ENCODE measurements at regions not wholly inside any gene's neighbourhood (a gene's known extent, or its start where the extent isn't known, plus 50 kb on each side); places are given as distances from the start of the nearest gene placed in this dataset.

- H3K9me3 ChIP-seq: no peaks in the 10 kb centered on the region
- no peak for DNase-seq
- no peak overlapping the region for H3K27ac ChIP-seq
- H3K36me3 ChIP-seq: no peaks in the 10 kb centered on the region
- H3K27me3 ChIP-seq: no peaks in the 10 kb centered on the region
- no peak overlapping the region for H3K4me3 ChIP-seq
- no peaks in the 10 kb centered on the region for H3K4me1 ChIP-seq
- TF ChIP-seq POLR2A (IDR thresholded peaks at IDR 0.05) (no peak), CTCF (IDR thresholded peaks at IDR 0.05) (no peak)
Observed at GRCh38 chr2:59398081-59398480, 1155.4 kb downstream of the BCL11A start.

GRCh38 chr2:59395119-59395518 lies 1154.0 kb upstream of the FANCL start:
- H3K4me1 ChIP-seq: no peaks in the 10 kb centered on the region
- H3K36me3 ChIP-seq: no peaks in the 10 kb centered on the region
- no peaks in the 10 kb centered on the region for H3K27me3 ChIP-seq
- H3K4me3 ChIP-seq: no peak overlapping the region
- no peak overlapping the region for H3K27ac ChIP-seq
- TF ChIP-seq POLR2A (IDR thresholded peaks at IDR 0.05) (no peak), CTCF (IDR thresholded peaks at IDR 0.05) (no peak)
- DNase-seq: no peak
- H3K9me3 ChIP-seq: no peaks in the 10 kb centered on the region

- DNase-seq: no peak
- Histone ChIP-seq H3K4me3 (no peak overlapping the region), H3K27me3 (no peaks in the 10 kb centered on the region), H3K4me1 (no peaks in the 10 kb centered on the region), H3K27ac (no peak overlapping the region), H3K9me3 (no peaks in the 10 kb centered on the region), H3K36me3 (no peaks in the 10 kb centered on the region)
- TF ChIP-seq CTCF (IDR thresholded peaks at IDR 0.05) (no peak), POLR2A (IDR thresholded peaks at IDR 0.05) (no peak)
Observed at GRCh38 chr2:59391896-59392295, 1150.8 kb upstream of the FANCL start.

DNA sequence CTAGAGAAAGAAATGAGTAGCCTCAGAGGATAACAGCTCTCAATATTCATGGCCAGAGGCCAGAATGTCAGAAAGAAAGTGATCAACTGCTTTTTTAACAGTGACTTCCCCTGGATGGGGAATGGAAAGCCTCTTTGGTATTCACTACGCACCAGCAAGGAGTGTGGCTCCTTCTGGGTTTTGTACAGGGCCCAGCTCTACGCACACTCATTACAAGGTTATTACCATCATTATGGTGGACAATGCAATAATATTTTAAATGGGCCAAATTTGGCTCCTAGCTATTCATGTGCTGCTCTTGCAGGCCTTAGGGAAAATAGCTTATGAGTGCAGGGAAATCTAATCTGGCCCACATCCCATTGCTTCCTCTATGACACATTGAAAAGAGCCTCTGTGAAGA lies 1149.5 kb upstream of the FANCL start:
- H3K4me3 ChIP-seq: no peak overlapping the region
- no peaks in the 10 kb centered on the region for H3K36me3 ChIP-seq
- no peak for DNase-seq
- H3K27ac ChIP-seq: no peak overlapping the region
- no peaks in the 10 kb centered on the region for H3K27me3 ChIP-seq
- no peak for TF ChIP-seq CTCF (IDR thresholded peaks at IDR 0.05)
- no peak for TF ChIP-seq POLR2A (IDR thresholded peaks at IDR 0.05)
- H3K9me3 ChIP-seq: no peaks in the 10 kb centered on the region
- no peaks in the 10 kb centered on the region for H3K4me1 ChIP-seq

GRCh38 chr2:59389240-59389639 lies 1148.1 kb upstream of the FANCL start:
- H3K4me1 ChIP-seq: no peaks in the 10 kb centered on the region
- no peaks in the 10 kb centered on the region for H3K9me3 ChIP-seq
- H3K4me3 ChIP-seq: no peak overlapping the region
- no peak overlapping the region for H3K27ac ChIP-seq
- no peaks in the 10 kb centered on the region for H3K36me3 ChIP-seq
- no peaks in the 10 kb centered on the region for H3K27me3 ChIP-seq
- TF ChIP-seq CTCF (IDR thresholded peaks at IDR 0.05) (no peak), POLR2A (IDR thresholded peaks at IDR 0.05) (no peak)
- DNase-seq: no peak

DNA sequence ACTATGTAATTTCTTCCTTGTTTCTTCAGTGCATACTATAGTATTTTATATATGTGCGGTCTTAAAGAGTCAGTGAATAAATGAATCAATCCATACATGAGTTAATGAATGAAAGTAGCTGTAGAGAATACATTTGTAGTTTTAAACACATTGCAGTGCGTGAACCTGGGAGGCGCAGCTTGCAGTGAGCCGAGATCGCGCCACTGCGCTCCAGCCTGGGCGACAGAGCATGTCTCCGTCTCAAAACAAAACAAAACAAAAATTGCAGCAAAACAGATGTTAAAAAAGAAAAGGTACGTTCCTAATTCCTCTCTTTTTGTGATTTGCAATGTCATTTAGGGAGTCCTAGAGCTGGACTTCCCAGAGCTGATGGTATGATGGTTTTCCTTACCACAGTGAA lies 1144.8 kb upstream of the FANCL start:
- DNase-seq: no peak
- H3K27me3 ChIP-seq: no peaks in the 10 kb centered on the region
- H3K4me1 ChIP-seq: no peaks in the 10 kb centered on the region
- H3K9me3 ChIP-seq: no peaks in the 10 kb centered on the region
- H3K36me3 ChIP-seq: no peaks in the 10 kb centered on the region
- TF ChIP-seq POLR2A (IDR thresholded peaks at IDR 0.05) (no peak), CTCF (IDR thresholded peaks at IDR 0.05) (no peak)
- H3K27ac ChIP-seq: no peak overlapping the region
- H3K4me3 ChIP-seq: no peak overlapping the region

Measured in Peyer's patch (tissue), 4 donors.